HuH-7 (cell line): ENCODE measurements at regions not wholly inside any gene's neighbourhood (a gene's known extent, or its start where the extent isn't known, plus 50 kb on each side); places are given as distances from the start of the nearest gene placed in this dataset.

Source experiments
- DNase-seq: peaks from one replicate; pipeline ENCODE4 v3.0.0; 2011; ENCODE audit warnings: low spot score

DNA sequence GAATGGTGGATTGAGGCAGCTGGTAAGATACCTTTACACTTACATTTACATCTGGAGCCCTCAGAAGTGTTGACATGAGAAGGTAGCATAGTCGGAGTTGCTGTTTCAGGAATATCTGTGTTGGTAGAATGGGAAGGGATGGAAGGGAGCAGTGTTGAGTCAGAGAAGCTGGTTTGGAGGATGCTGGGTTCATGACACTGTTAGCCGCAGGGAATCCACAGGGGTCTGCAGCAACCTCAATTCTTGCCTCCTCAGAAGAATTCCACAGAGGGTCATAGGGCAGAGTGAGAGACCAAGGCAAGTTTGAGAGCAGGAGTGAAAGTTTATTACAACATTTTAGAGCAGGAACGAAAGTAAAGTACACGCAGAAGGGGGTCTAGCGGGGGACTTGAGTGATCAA lies 536.8 kb downstream of the QKI start:
- DNase-seq: no peak

DNA sequence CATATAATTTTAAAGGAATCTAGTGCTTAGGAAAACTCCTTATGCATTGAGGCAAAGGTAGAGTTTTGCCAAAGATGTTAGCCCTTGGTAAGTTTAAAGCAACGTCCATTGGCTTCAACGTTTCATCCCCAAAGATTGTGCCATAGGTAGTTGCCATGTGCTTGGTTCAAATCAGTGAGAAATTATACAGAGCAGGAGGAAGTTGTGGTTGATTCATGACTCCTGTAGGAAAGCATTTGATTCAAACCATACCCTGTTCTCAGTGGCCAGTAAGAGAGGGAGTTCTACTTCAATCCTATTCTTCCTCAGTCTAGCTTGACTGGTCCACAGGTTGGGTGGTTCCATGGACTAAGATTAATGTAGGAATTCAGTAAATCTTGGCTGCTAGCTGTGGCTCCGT lies 535.6 kb downstream of the QKI start:
- DNase-seq: no peak

DNA sequence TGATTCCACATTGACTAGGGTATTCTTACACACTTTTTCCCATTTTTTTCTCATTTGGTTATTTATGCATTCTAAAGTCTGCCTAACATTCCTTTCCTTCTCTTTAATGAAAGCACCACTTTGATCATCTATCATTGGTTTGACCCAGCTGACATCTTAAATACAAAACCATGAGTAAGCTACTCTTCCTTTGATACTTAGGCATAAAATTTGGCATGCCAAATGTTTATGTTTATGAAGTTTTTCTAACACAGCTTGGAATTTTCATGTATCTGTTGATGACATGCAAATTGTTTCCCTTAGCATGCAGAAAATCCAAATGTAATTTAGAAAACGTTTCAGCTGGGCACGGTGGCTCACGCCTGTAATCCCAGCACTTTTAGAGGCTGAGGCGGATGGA lies 534.9 kb downstream of the QKI start:
- no peak for DNase-seq

DNA sequence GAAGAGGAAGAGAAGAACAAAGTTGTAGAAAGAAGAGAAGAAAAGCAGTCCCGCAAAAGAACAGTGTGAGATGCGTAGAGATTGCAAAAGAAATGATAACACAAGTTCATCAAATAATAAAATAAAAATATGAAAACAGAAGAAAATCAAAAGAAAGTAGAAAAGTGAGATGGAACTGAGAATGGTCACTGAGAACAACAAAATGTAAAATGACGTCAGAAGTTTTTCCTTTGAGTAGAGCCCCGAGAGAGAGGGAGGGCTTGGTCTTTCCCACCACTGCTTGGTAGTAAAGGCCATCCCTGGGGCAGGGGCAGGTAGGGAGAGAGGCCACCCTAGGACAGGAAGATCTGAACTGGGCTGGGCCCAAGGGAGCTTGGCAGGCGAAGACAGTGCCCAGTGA lies 533.7 kb downstream of the QKI start:
- DNase-seq: no peak

DNA sequence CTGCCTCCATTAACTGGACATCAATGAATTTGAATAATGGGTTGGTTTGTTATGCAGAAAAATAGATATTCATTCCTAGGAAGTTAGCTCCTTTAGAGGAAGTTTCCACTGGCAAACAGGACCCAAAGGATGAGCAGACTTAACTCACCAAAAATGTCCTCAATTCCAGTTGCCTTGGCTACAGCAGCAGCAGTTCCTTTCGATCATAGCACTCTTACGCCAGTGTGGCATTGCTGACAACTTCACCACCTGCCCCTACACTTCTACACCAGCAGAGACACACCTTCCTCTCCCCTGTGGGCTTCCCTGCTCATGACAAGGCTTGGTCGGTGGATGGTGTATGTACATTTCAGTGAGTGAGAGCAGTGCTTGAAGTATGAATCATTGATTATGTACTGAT lies 532.8 kb downstream of the QKI start:
- no peak for DNase-seq

DNA sequence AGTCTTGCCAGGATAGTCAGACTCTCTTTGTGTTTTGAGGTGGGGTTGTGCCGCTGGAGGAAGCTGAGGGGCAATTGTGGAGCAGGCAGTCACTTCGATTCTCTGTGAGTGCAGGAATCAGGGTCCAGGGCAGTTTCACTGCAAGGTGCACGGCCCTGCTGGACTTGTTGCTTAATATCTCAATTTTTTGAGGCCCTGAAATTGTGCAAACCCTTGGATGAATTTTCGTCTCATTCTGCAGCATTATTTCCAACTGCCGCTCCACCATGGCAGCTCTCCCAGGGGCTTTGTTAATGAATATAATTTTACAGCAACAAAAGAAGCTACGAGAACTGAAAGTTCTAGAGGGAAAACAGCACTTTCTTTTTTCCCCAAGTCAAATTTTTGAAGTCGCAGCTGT lies 531.9 kb downstream of the QKI start:
- DNase-seq: no peak

DNA sequence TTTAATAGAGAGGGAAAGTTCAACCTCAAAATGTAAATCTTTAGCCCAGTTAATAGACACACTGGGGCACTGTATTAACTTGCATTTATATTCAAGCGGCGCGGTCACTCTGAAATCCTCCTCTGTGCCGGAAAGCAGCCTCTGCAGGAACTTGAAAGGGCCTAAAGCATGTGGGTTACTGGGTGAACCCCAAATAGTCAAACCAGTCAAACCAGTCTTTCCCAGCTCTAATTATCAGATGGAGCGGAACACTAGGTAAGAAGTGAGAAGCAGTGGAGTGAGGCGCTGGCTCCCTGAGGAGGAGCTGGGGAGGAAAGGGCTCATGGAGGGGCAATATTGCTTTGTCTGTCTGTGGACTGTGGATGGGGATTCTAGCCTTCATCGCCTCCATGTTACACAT lies 531.3 kb downstream of the QKI start:
- no peak for DNase-seq

DNA sequence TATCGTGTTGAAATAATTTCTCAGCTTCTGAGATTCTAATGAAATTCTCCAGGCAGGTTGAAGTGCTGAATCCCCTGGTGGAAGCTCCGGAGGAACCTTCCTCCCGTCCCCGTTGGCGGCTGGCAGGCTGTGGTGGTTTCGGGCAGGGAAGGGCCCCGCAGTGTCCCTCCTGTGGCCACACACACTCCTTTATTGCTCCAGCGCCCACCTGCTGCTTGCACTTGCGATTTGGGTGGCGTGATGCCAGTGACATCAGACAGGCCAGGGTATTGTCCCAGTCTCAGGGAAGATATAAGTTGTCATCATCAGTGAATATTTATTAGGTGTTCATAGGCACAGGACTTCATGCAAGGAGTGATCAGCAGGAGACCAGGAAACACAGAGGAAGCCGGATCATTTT lies 530.4 kb downstream of the QKI start:
- no peak for DNase-seq

DNA sequence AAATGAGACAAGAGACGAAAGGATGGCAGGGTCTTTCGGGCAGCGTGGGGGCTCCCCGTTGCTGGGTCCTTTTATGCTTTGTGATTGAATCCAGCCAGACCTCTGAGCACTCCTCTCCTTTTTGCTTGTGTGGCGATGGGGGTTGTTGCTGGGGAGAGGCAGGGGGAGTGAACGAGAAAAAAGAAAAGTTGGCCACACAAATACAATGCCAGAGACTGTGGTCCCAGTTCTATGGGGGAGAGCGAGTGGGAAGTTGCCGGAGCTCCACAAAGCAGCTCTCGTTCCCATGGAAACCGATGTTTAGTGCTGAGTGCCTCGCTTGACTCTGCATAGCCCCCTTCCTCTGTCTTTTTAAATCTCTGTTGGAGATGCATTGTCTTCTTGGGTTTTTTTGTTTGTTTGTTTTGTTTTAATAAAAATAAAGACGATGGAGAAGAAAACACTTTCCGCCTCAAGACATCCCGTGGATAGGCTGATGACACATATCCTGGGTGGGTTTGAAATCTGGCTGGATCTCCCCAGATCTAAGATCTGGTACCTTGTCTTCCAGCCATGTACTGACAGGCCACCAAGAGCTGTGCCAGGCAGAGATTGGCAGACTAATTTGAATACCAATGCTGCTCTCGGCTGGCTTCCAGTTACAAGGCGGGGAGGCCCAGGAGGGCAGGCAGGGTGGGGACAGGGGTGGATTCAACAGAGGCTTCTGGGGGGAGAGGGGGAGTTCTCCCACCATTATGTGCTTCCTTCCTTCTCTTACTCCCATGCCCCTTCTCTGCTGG lies 529.3 kb downstream of the QKI start:
- no peak for DNase-seq

DNA sequence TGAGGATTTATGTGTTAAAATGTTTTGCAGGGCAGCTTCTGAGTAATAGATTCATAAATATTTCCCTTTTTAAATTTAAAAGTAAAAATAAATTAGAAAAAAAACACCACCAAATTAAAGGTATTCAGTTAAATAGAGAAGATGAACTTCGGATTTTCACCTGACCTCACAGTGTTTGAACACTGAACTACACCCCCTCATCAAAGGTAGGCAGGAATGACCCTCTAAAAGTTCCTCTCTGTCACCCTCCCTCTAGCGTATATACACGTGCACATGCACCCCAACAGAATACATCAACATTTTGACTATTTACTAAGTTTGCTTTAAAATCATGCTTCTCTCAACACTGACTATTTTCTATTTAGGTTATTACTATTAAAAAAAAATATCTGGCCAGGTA lies 528.3 kb downstream of the QKI start:
- no peak for DNase-seq

DNA sequence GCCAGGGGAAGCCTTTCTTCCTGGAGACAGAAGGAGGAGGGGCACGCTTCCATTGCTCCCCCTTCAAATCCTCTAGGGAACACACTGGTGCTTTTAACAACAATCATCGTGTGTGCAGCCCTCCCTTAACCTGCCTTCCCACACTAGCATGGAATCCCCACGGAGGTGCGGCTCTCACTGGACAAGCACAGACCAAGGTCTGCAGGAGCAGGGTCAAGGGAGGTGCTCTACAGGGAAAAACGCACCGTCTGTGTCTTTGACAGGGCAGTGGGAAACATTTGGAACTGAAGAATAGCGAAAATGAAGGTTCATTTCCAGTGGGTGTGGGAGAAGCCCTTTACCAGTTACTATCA lies 527.1 kb downstream of the QKI start:
- no peak for DNase-seq

DNA sequence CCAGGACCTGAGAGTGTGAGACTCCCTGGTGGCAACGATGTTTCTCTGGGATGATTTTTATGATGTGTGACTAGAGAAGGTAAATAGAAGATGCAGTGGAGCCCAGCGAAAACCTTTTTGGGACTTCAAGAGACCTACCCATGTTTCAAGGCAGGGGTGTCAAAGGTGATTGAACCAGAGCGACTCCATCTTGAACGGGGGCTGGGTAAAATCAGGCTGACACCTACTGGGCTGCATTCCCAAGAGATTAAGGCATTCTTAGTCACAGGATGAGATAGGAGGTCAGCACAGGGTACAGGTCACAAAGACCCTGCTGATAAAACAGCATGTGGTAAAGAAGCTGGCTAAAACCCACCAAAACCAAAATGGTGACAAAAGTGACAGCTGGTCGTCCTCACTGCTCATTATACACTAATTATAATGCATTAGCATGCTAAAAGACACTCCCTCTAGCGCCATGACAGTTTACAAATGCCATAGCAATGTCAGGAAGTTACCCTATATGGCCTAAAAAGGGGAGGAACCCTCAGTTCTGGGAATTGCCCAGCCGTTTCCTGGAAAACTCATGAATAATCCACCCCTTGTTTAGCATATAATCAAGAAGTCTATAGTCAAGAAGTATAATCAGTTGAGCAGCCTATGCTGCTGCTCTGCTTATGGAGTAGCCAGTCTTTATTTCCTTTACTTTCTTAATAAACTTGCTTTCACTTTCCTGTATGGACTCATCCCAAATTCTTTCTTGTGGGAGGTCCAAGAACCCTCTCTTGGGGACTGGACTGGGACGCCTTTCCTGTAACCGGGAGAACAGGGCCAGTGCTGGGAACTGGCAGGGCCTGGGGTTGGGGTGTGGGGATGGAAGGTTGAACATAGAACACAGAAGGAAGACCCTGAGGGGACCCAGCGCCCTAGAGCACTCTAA lies 526.4 kb downstream of the QKI start:
- DNase-seq: no peak

DNA sequence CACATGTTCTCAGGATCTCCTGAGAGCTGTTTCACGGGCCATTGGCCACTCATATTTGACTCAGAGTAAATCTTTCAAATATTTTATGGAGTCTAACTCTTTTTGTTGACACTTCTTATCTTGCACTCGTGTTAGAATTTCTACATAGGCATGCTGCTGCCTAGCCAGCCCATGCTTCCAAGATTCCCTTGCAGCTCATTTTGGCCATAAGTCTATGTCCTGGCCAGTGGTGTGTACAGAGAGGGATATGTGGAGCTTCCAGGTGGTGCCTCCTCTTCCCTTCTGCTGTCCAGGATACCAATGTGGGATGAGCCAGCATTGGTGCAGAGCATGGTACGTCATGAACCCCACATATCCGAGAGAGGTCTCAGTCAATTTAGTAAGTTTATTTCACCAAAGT lies 522.6 kb downstream of the QKI start:
- DNase-seq: no peak

DNA sequence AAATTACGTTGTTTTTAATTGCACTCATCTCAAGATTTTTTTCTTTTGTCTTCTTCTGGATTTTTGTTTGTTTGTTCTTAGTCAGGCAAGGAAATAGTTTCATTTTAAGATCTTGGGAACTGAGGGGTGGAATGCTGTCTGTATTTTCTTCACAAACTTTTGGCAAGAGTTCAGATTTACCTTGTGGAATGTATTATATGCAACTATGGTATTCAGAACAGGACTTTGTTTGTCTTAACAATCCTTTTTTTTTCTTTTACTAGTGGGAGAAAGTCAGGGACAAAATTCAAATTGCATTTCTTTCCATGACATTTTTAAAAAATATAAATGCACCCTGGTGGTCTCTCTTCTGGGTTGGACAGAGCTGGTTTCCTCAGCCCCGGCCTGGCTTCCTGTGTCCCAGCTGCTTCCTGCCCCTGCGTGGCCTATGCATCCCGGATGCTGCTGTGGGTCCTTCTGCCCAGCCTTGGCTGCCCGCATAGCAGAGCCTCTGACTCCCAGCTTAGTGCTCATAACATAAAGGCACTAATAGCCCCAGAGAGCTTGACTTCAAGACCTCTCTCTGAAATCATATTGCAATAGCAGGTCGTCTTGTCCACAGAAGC lies 520.7 kb downstream of the QKI start:
- no peak for DNase-seq

DNA sequence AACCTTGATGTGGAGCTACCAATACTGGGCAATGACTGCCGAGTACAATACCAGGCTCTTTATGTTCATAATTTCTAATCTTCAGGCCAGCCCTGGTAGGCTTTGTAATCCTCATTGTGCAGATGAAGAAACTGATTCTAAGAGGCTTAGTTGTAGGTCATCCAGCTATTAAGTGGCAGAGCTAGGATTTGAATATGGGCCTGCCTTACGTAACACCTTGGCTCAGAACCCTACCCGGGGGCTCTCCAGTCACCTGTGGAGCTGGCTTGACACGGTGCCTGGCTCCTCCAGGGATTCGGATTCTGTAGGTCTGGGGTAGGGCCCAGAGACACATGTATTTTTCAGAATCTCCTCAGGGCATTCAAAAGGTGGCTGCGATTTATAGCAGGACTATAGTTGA lies 515.5 kb downstream of the QKI start:
- no peak for DNase-seq

DNA sequence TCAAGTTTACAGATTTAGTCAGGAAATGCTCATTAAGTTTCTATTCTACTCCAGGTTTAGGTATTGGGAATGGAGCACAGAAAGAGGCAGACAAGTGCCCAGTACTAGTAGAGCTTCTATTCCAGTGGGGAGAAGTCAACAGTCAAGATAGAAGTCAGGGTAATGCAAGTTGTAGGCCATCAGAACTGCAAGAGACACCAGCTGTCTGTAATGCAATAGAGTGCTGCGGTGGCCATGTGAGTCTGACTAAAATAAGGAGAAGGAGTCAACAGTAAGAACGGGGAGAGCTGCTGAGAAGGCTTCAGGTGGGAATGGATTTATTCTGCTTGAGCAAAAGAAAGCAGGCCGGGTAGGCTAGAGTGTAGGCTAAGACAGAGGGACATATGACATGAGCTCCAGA lies 515.0 kb downstream of the QKI start:
- DNase-seq: no peak

DNA sequence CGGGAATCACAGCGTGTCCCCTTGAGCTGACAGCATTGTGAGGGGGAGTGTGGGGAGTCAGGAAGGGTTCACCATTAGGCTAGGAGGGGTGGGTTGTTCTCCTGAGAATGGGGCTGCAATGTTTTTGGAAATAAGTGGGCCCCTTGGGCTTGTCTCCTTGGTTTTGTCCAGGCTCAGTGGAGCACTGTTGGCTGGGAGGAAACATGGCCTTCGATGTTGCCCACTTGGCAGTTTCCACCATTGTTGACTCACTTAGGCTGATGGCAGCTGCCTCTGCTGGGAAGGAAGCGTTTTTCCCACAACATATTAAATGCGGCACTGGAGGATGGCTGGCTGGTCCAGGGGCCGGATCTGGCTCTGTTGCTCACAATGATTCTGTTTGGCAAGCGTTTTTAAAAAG lies 512.1 kb downstream of the QKI start:
- DNase-seq: no peak

DNA sequence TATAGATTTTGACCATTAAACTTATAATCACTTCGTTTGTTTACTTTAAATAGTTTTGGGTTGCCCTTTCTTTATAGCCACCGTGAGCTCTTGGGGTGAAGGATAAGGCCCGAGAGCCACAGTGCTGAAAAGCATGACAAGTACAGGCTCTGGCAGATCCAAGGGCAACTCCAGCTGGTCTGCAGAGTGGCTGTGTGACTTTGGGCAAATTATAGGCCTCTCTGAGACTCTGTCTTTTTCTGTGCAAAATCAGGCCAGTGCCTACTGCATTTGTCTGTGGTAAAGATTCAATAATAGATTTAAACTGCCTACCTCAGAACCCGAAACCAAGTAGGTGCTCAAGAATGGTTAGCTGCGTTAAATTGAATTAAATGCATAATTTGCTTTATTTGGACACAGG lies 511.3 kb downstream of the QKI start:
- no peak for DNase-seq

DNA sequence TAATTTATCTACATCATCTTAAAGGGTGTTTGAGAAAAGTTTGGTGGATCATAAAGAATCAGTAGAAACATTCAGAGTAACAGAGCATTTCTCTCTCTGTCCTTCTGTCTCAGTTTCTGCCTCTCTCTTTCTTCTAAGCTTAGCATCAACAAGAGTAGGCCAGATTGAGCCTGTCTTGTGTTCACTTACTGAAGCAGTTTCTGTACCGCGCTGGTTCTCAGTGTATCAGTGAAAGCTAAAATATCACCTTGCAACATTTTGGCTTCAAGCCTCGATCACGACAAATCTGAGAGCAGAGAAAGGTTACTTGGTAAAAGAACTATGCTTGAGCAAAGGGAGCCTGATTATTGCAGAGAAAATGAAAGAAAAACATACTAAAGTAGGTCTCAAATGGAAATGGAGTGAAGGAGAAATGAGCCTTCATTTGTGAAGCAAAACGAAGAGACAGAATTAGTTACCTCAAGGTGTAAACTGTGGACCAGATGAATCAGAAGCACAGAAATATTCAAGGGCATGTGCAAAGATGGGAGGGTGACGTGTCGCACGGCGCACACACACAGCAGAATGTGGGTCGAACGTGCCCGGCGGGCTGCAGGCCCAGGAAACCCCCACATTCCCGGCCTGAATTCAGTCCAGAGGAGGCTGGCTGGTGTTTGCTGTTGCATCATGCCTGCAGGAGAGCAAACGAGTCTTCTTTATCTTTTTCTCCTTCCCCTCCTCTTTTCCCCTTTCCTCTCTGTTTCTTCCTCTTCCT lies 509.3 kb downstream of the QKI start:
- no peak for DNase-seq

DNA sequence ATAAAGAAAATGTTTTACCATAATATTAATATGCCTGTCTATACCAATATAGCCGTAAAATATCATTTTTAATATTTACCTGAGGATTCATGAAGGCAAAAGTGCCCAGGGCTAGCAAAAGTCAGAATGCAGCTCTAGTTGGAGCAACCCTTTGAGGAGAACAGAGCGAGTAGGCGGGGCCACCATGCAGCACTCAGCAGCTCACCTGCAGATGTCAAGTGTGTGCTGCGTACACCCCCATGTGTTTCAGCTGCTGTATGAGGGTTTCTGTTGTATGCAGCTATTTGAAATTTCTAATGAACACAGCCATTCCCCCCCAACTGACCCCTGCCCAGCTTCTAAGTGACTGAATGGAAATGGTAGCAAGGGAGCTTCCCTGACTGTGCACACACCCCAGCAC lies 508.0 kb downstream of the QKI start:
- no peak for DNase-seq

DNA sequence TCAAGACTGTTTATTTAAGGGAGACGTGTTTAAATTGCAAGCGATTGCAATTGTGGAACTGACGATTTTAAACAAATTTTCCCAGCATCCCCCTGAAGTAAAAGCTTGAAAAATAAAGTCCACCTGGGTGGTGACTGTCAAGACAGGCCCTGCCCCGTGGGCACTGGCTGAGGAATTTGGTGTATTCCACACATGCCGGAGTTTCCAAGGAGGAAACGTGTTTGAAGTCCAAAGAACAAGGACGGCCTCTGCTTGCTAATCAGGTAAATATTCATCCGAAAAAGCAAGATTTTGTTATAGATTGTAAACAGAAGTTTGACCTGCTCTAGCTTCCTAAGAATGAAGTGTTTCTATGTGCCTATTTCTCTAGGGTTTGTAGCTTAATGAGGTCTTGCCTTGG lies 505.1 kb downstream of the QKI start:
- no peak for DNase-seq

DNA sequence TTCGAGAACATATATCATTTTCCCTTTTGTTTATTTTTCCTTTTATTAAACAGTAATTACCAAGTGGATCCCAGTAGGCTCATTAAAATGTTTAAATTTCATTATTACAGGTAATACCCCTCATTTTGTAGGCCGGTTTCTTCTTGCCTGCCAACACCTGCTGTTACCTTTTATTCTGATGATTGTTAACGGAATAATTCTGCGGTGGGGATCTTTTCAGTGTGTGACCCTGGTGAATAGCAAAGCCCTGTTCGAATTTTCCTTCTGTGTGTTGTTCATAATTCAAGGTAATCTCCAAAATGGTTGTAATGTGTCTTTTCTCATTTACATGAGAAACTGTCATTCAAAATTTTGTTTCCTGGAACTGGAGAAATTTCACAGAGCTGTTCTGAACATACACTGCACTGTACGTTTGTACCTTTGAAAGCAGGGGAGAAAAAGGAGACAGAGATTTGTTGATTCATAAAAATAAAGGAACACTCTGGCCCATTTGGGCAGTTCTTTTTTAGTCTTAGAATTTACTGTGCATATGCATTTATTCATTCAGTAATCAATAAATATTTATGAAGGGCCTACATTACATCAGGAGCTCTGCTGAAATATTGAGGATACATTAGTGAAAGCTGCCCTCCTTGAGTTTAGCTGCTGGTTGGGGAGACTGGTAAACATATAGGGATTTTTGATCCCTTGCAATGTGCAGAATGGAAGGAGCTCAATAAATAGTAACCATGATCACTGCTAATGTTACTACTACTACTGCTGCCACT lies 502.0 kb downstream of the QKI start:
- DNase-seq: no peak
